ENCODE measurements at regions not wholly inside any gene's neighbourhood (a gene's known extent, or its start where the extent isn't known, plus 50 kb on each side); places are given as distances from the start of the nearest gene placed in this dataset.
A peak's percentile ranks its signal among the peaks of the same experiment; 100 is the strongest.

- WGBS, 10 experiments = 85 to 100% (median 100%) methylated on average over 1 to 3 of the region's 3 CpGs
- Histone ChIP-seq H3K4me1 (replicated peaks in 1 of 2) (no peaks in the 10 kb centered on the region), H3K27ac (no peak overlapping the region), H3K4me3 (no peak overlapping the region)
- no peak for ATAC-seq (replicated peaks in 6 of 8)
- in situ Hi-C loops (cut with MboI; ENCODE audit: low pct_unique_long_range_greater_than_20kb in 2 of 9, low sequenced_read_pairs in 9 of 9, unreplicated experiment in 9 of 9) = no loop called here
These were observed 98.6 kb downstream of the SIPA1L2 start for GRCh38 chr1:232531291-232531690.

GRCh38 chr1:232529747-232530146 lies 100.2 kb downstream of the SIPA1L2 start:
- in situ Hi-C loops (cut with MboI; ENCODE audit: low pct_unique_long_range_greater_than_20kb in 2 of 9, low sequenced_read_pairs in 9 of 9, unreplicated experiment in 9 of 9) = no loop called here
- no peak overlapping the region for H3K4me3 ChIP-seq
- WGBS, 10 experiments = 81 to 100% (median 92%) methylated on average over 1 to 2 of the region's 2 CpGs; no CpG with 5 or more reads in 3 of the 10 experiments
- no peaks in the 10 kb centered on the region for H3K4me1 ChIP-seq (replicated peaks in 1 of 2)
- peak in 2 of 8 experiments; percentile 55 to 76 for ATAC-seq (replicated peaks in 6 of 8)
- H3K27ac ChIP-seq = no peak overlapping the region

- H3K4me3 ChIP-seq = no peak overlapping the region
- in situ Hi-C loops (cut with MboI; ENCODE audit: low pct_unique_long_range_greater_than_20kb in 2 of 9, low sequenced_read_pairs in 9 of 9, unreplicated experiment in 9 of 9) = no loop called here
- peaks cover 3 to 6% of the 10 kb centered on the region in 2 donors for H3K4me1 ChIP-seq (replicated peaks in 1 of 2)
- ATAC-seq (replicated peaks in 6 of 8) = no peak
- WGBS, 10 experiments = 50 to 100% (median 97%) methylated on average over 1 to 2 of the region's 2 CpGs
- H3K27ac ChIP-seq = no peak overlapping the region
These were observed 101.4 kb downstream of the SIPA1L2 start for GRCh38 chr1:232528472-232529089.

GRCh38 chr1:232524056-232524455 lies 105.9 kb downstream of the SIPA1L2 start:
- WGBS, 10 experiments = 50 to 100% (median 60%) methylated on average over 1 to 2 of the region's 2 CpGs; no CpG with 5 or more reads in 1 of the 10 experiments
- H3K27ac ChIP-seq = no peak overlapping the region
- in situ Hi-C loops (cut with MboI; ENCODE audit: low pct_unique_long_range_greater_than_20kb in 2 of 9, low sequenced_read_pairs in 9 of 9, unreplicated experiment in 9 of 9) = no loop called here
- H3K4me1 ChIP-seq (replicated peaks in 1 of 2) = peaks cover 3 to 13% of the 10 kb centered on the region in 2 donors
- ATAC-seq (replicated peaks in 6 of 8) = peak in 3 of 8 experiments; percentile 66 to 97 (median 96)
- H3K4me3 ChIP-seq = no peak overlapping the region

GRCh38 chr1:232522189-232522588 lies 107.7 kb downstream of the SIPA1L2 start:
- ATAC-seq (replicated peaks in 6 of 8) = no peak
- WGBS, 10 experiments = 91 to 100% (median 96%) methylated on average over 1 of the region's 1 CpG; no CpG with 5 or more reads in 4 of the 10 experiments
- in situ Hi-C loops (cut with MboI; ENCODE audit: low pct_unique_long_range_greater_than_20kb in 2 of 9, low sequenced_read_pairs in 9 of 9, unreplicated experiment in 9 of 9) = no loop called here
- no peak overlapping the region for H3K4me3 ChIP-seq
- peaks cover 3 to 13% of the 10 kb centered on the region in 2 donors for H3K4me1 ChIP-seq (replicated peaks in 1 of 2)
- no peak overlapping the region for H3K27ac ChIP-seq

- Histone ChIP-seq H3K4me1 (replicated peaks in 1 of 2) (peaks cover 3 to 13% of the 10 kb centered on the region in 2 donors), H3K27ac (no peak overlapping the region), H3K4me3 (no peak overlapping the region)
- in situ Hi-C loops (cut with MboI; ENCODE audit: low pct_unique_long_range_greater_than_20kb in 2 of 9, low sequenced_read_pairs in 9 of 9, unreplicated experiment in 9 of 9) = no loop called here
- no peak for ATAC-seq (replicated peaks in 6 of 8)
- WGBS, 10 experiments = 86 to 100% (median 100%) methylated on average over 1 of the region's 1 CpG; no CpG with 5 or more reads in 3 of the 10 experiments
These were observed 108.3 kb downstream of the SIPA1L2 start for GRCh38 chr1:232521660-232522059.

- in situ Hi-C loops (cut with MboI; ENCODE audit: low pct_unique_long_range_greater_than_20kb in 2 of 9, low sequenced_read_pairs in 9 of 9, unreplicated experiment in 9 of 9) = no loop called here
- Histone ChIP-seq H3K27ac (no peak overlapping the region), H3K4me1 (replicated peaks in 1 of 2) (peaks cover 3 to 13% of the 10 kb centered on the region in 2 donors), H3K4me3 (no peak overlapping the region)
- ATAC-seq (replicated peaks in 6 of 8) = no peak
- WGBS, 10 experiments = 80 to 100% (median 93%) methylated on average over 3 to 11 of the region's 11 CpGs; no CpG with 5 or more reads in 2 of the 10 experiments
These were observed 110.7 kb downstream of the SIPA1L2 start for GRCh38 chr1:232519186-232519585.

- in situ Hi-C loops (cut with MboI; ENCODE audit: low pct_unique_long_range_greater_than_20kb in 2 of 9, low sequenced_read_pairs in 9 of 9, unreplicated experiment in 9 of 9) = no loop called here
- no peak for ATAC-seq (replicated peaks in 6 of 8)
- Histone ChIP-seq H3K27ac (no peak overlapping the region), H3K4me1 (replicated peaks in 1 of 2) (peaks cover 0 to 5% of the 10 kb centered on the region in 2 donors), H3K4me3 (no peak overlapping the region)
- 8 to 100% (median 91%) methylated on average over 1 to 5 of the region's 5 CpGs; no CpG with 5 or more reads in 1 of the 10 experiments for WGBS, 10 experiments
These were observed 111.6 kb downstream of the SIPA1L2 start for GRCh38 chr1:232518349-232518748.

GRCh38 chr1:232517204-232517603 lies 112.7 kb downstream of the SIPA1L2 start:
- ATAC-seq (replicated peaks in 6 of 8) = no peak
- Histone ChIP-seq H3K4me1 (replicated peaks in 1 of 2) (peaks cover 3 to 8% of the 10 kb centered on the region in 2 donors), H3K27ac (no peak overlapping the region), H3K4me3 (no peak overlapping the region)
- in situ Hi-C loops (cut with MboI; ENCODE audit: low pct_unique_long_range_greater_than_20kb in 2 of 9, low sequenced_read_pairs in 9 of 9, unreplicated experiment in 9 of 9) = no loop called here
- 79 to 100% (median 88%) methylated on average over 1 to 4 of the region's 4 CpGs; no CpG with 5 or more reads in 1 of the 10 experiments for WGBS, 10 experiments

GRCh38 chr1:232515706-232516105 lies 114.2 kb downstream of the SIPA1L2 start:
- in situ Hi-C loops (cut with MboI; ENCODE audit: low pct_unique_long_range_greater_than_20kb in 2 of 9, low sequenced_read_pairs in 9 of 9, unreplicated experiment in 9 of 9) = no loop called here

GRCh38 chr1:232512712-232513111 lies 117.2 kb downstream of the SIPA1L2 start:
- in situ Hi-C loops (cut with MboI; ENCODE audit: low pct_unique_long_range_greater_than_20kb in 2 of 9, low sequenced_read_pairs in 9 of 9, unreplicated experiment in 9 of 9) = no loop called here
- Histone ChIP-seq H3K4me3 (no peak overlapping the region), H3K27ac (no peak overlapping the region), H3K4me1 (replicated peaks in 1 of 2) (peaks cover 35 to 46% of the 10 kb centered on the region in 2 donors)
- 81 to 100% (median 94%) methylated on average over 3 to 5 of the region's 5 CpGs; no CpG with 5 or more reads in 3 of the 10 experiments for WGBS, 10 experiments
- no peak for ATAC-seq (replicated peaks in 6 of 8)

More at GRCh38 chr1:232515706-232516105, 114.2 kb downstream of the SIPA1L2 start:
- no peak overlapping the region for H3K4me3 ChIP-seq
- ATAC-seq (replicated peaks in 6 of 8) = no peak
- peaks cover 8 to 17% of the 10 kb centered on the region in 2 donors for H3K4me1 ChIP-seq (replicated peaks in 1 of 2)
- WGBS, 10 experiments = 88 to 100% (median 100%) methylated on average over 1 of the region's 1 CpG; no CpG with 5 or more reads in 1 of the 10 experiments
- no peak overlapping the region for H3K27ac ChIP-seq

GRCh38 chr1:232511172-232511571 lies 118.8 kb downstream of the SIPA1L2 start:
- in situ Hi-C loops (cut with MboI; ENCODE audit: low pct_unique_long_range_greater_than_20kb in 2 of 9, low sequenced_read_pairs in 9 of 9, unreplicated experiment in 9 of 9) = no loop called here
- Histone ChIP-seq H3K4me3 (no peak overlapping the region), H3K27ac (no peak overlapping the region), H3K4me1 (replicated peaks in 1 of 2) (peaks cover 44 to 54% of the 10 kb centered on the region in 2 donors)
- peak in 3 of 8 experiments; percentile 18 to 72 (median 65) for ATAC-seq (replicated peaks in 6 of 8)
- WGBS, 10 experiments = 50 to 100% (median 90%) methylated on average over 1 of the region's 1 CpG; no CpG with 5 or more reads in 5 of the 10 experiments

- Histone ChIP-seq H3K4me3 (no peak overlapping the region), H3K27ac (no peak overlapping the region), H3K4me1 (replicated peaks in 1 of 2) (peaks cover 46 to 57% of the 10 kb centered on the region in 2 donors)
- ATAC-seq (replicated peaks in 6 of 8) = no peak
- in situ Hi-C loops (cut with MboI; ENCODE audit: low pct_unique_long_range_greater_than_20kb in 2 of 9, low sequenced_read_pairs in 9 of 9, unreplicated experiment in 9 of 9) = no loop called here
- WGBS, 10 experiments = 47 to 95% (median 80%) methylated on average over 1 to 6 of the region's 6 CpGs; no CpG with 5 or more reads in 1 of the 10 experiments
These were observed 119.4 kb downstream of the SIPA1L2 start for GRCh38 chr1:232510367-232511110.

All from motor neuron (in vitro differentiated cells).